MCF 10A (cell line): ENCODE measurements at regions not wholly inside any gene's neighbourhood (a gene's known extent, or its start where the extent isn't known, plus 50 kb on each side); places are given as distances from the start of the nearest gene placed in this dataset.

ENCODE experiments used
- BruUV-seq: library from RNA; stranded (reverse); fragments of 400-500 nt; replicated peaks from 2 replicates; lab custom pipeline; 2021; lab: Mats Ljungman, UMichigan
- CTCF ChIA-PET: fragments of 300-600 bp; sonication (Branson Sonifier 250); formaldehyde crosslinking; extraction: SDS; loops from one replicate; lab custom pipeline; 2021; ENCODE audit warnings: antibody characterized with exemption, inconsistent platforms; lab: Yijun Ruan, JAX
- POLR2A ChIA-PET: fragments of 300-600, 350-650 bp; sonication (Branson Sonifier 250); formaldehyde crosslinking; extraction: SDS; loops from one replicate; lab custom pipeline; 2020; ENCODE audit warnings: antibody characterized with exemption, inconsistent platforms; lab: Yijun Ruan, JAX
- DNase-seq: peaks from one replicate; pipeline ENCODE4 v3.0.0-alpha.2; 2018; ENCODE audit not compliant: unreplicated experiment
- H3K27ac Mint-ChIP-seq: one replicate; pipeline ENCODE4 v1.8.0; 2022; ENCODE audit warnings: mild to moderate bottlenecking, low read depth, mixed read lengths; ENCODE audit not compliant: unreplicated experiment
- H3K27me3 Mint-ChIP-seq: one replicate; pipeline ENCODE4 v1.8.0; 2022; ENCODE audit warnings: mixed read lengths; ENCODE audit not compliant: insufficient read depth, unreplicated experiment
- H3K36me3 Mint-ChIP-seq: one replicate; pipeline ENCODE4 v1.8.0; 2022; ENCODE audit warnings: mild to moderate bottlenecking, moderate library complexity, mixed read lengths; ENCODE audit not compliant: insufficient read depth, unreplicated experiment
- H3K4me1 Mint-ChIP-seq: one replicate; pipeline ENCODE4 v1.8.0; 2022; ENCODE audit warnings: mixed read lengths; ENCODE audit not compliant: insufficient read depth, unreplicated experiment
- H3K4me3 Mint-ChIP-seq: one replicate; pipeline ENCODE4 v1.8.0; 2022; ENCODE audit warnings: mild to moderate bottlenecking, moderate library complexity, mixed read lengths; ENCODE audit not compliant: unreplicated experiment
- H3K9me3 Mint-ChIP-seq: one replicate; pipeline ENCODE4 v1.8.0; 2022; ENCODE audit warnings: mixed read lengths; ENCODE audit not compliant: unreplicated experiment
- CTCF ChIP-seq: fragments of 200-600 bp; IDR thresholded peaks from one replicate; pipeline ENCODE4 v1.8.0; 2022; ENCODE audit warnings: antibody characterized with exemption, mild to moderate bottlenecking; ENCODE audit not compliant: unreplicated experiment
- intact Hi-C: fragments of 100-400 bp; cut with micrococcal nuclease; formaldehyde crosslinking; loops from 2 replicates; pipeline ENCODE4 v1.14.1; 2022

GRCh38 chr4:111022758-111023157 is 399.9 kb upstream of the PITX2 start:
- Mint-ChIP-seq H3K4me1 (no peaks in the 10 kb centered on the region), H3K36me3 (no peaks in the 10 kb centered on the region), H3K4me3 (no peak overlapping the region), H3K9me3 (no peaks in the 10 kb centered on the region), H3K27me3 (no peaks in the 10 kb centered on the region), H3K27ac (no peak overlapping the region)
- POLR2A ChIA-PET = interaction anchor here (0.7 kb wide), 2 partner anchors 18 to 236 kb away, joined by 3 to 4 read pairs; no protein-coding TSS in a partner anchor
- no peak for TF ChIP-seq CTCF
- CTCF ChIA-PET = interaction anchor here (0.6 to 0.7 kb wide), 3 partner anchors 11 to 564 kb away, joined by 3 read pairs; no protein-coding TSS in a partner anchor
- no TSS peak for BruUV-seq
- DNase-seq = no peak
- intact Hi-C loops = no loop called here

- no peak for TF ChIP-seq CTCF
- Mint-ChIP-seq H3K27me3 (no peaks in the 10 kb centered on the region), H3K4me1 (no peaks in the 10 kb centered on the region), H3K9me3 (no peaks in the 10 kb centered on the region), H3K27ac (no peak overlapping the region), H3K4me3 (no peak overlapping the region), H3K36me3 (no peaks in the 10 kb centered on the region)
- intact Hi-C loops = no loop called here
- CTCF ChIA-PET = interaction anchor here (0.6 to 1.2 kb wide), 2 partner anchors 39 to 819 kb away, joined by 3 read pairs; no protein-coding TSS in a partner anchor
- POLR2A ChIA-PET = no interaction called here
- no TSS peak for BruUV-seq
- no peak for DNase-seq
These were observed 404.6 kb upstream of the PITX2 start for GRCh38 chr4:111027526-111027925.

- no peak for TF ChIP-seq CTCF
- Mint-ChIP-seq H3K36me3 (no peaks in the 10 kb centered on the region), H3K27ac (no peak overlapping the region), H3K27me3 (no peaks in the 10 kb centered on the region), H3K9me3 (no peaks in the 10 kb centered on the region), H3K4me1 (no peaks in the 10 kb centered on the region), H3K4me3 (no peak overlapping the region)
- ChIA-PET POLR2A (no interaction called here), CTCF (no interaction called here)
- intact Hi-C loops = no loop called here
- no peak for DNase-seq
- BruUV-seq = no TSS peak
These were observed 405.9 kb upstream of the PITX2 start for GRCh38 chr4:111028795-111029194.

GRCh38 chr4:111031001-111031579 is 408.2 kb upstream of the PITX2 start:
- TF ChIP-seq CTCF = no peak
- no peaks in the 10 kb centered on the region for H3K4me1 Mint-ChIP-seq
- ChIA-PET POLR2A (no interaction called here), CTCF (no interaction called here)
- no peaks in the 10 kb centered on the region for H3K27me3 Mint-ChIP-seq
- BruUV-seq = no TSS peak
- DNase-seq = peak; percentile 5
- intact Hi-C loops = no loop called here
- H3K36me3 Mint-ChIP-seq = no peaks in the 10 kb centered on the region
- no peak overlapping the region for H3K27ac Mint-ChIP-seq
- no peaks in the 10 kb centered on the region for H3K9me3 Mint-ChIP-seq
- no peak overlapping the region for H3K4me3 Mint-ChIP-seq
